H1 (cell line): ENCODE measurements at regions not wholly inside any gene's neighbourhood (a gene's known extent, or its start where the extent isn't known, plus 50 kb on each side); places are given as distances from the start of the nearest gene placed in this dataset.

Source experiments
- CTCF ChIA-PET: fragments of 300-600 bp; sonication (Branson Sonifier 250); formaldehyde crosslinking; loops from one replicate; lab custom pipeline; 2021; ENCODE audit not compliant: partially characterized antibody; lab: Charles Lee
- POLR2A ChIA-PET: fragments of 300-600 bp; sonication (Branson Sonifier 250); formaldehyde crosslinking; loops from one replicate; lab custom pipeline; 2021; ENCODE audit warnings: inconsistent platforms; ENCODE audit not compliant: partially characterized antibody; lab: Charles Lee
- DNase-seq, 2 experiments: peaks; one replicate each; pipeline versions ENCODE4 v3.0.0 to v3.0.0-alpha.2; 2010 to 2022; ENCODE audit warnings: low spot score in 2 of 2, low read depth in 1 of 2, mixed read lengths in 1 of 2
- FAIRE-seq: peaks from 2 replicates; lab custom pipeline; 2011; peaks lifted over from hg19 to GRCh38; lab: Jason Lieb, UNC
- H2AFZ ChIP-seq: 2 replicates; pipeline ENCODE4 v1.8.1; 2012; ENCODE audit warnings: low read length, inconsistent platforms
- H2AK5ac ChIP-seq: 2 replicates; pipeline ENCODE4 v1.6.1; 2013; ENCODE audit warnings: low read depth, low read length
- H2BK120ac ChIP-seq: replicated peaks from 2 replicates; pipeline ENCODE3; 2013; ENCODE audit warnings: low read depth, low read length, inconsistent platforms
- H2BK12ac ChIP-seq: 2 replicates; pipeline ENCODE4 v1.6.1; 2013; ENCODE audit warnings: low read depth, low read length
- H2BK15ac ChIP-seq: 2 replicates; pipeline ENCODE4 v1.6.1; 2013; ENCODE audit warnings: low read length
- H2BK20ac ChIP-seq: 2 replicates; pipeline ENCODE4 v1.6.1; 2013; ENCODE audit warnings: low read length
- H2BK5ac ChIP-seq: 2 replicates; pipeline ENCODE4 v1.6.1; 2013; ENCODE audit warnings: low read depth, low read length
- H3K14ac ChIP-seq: 2 replicates; pipeline ENCODE4 v1.6.1; 2013; ENCODE audit warnings: inconsistent platforms; ENCODE audit not compliant: insufficient read length
- H3K18ac ChIP-seq: 2 replicates; pipeline ENCODE4 v1.6.1; 2013; ENCODE audit warnings: low read length; ENCODE audit errors: extremely low read depth
- H3K23ac ChIP-seq: 2 replicates; pipeline ENCODE4 v1.6.1; 2013; ENCODE audit warnings: inconsistent platforms; ENCODE audit not compliant: insufficient read length
- H3K23me2 ChIP-seq: 2 replicates; pipeline ENCODE4 v1.6.1; 2013; ENCODE audit warnings: low read depth, low read length
- H3K27ac ChIP-seq: 2 replicates; pipeline ENCODE4 v1.6.1; 2011; ENCODE audit warnings: low read depth, low read length, inconsistent platforms
- H3K27me3 ChIP-seq, 4 experiments: replicated peaks in 1 of 4; 1 replicate in 1 of 4; 2 replicates in 3 of 4; pipeline versions ENCODE4 v1.6.1 to v1.8.1; 2011 to 2013; ENCODE audit warnings: low read length in 3 of 4, mild to moderate bottlenecking in 3 of 4, inconsistent platforms in 2 of 4, mixed read lengths in 2 of 4, moderate library complexity in 1 of 4; ENCODE audit not compliant: control insufficient read depth in 3 of 4, insufficient read depth in 3 of 4; ENCODE audit errors: extremely low read depth in 1 of 4
- H3K36me3 ChIP-seq, 4 experiments: 2 replicates each; pipeline versions ENCODE4 v1.6.1 to v1.8.1; 2011 to 2013; ENCODE audit warnings: mild to moderate bottlenecking in 4 of 4, low read length in 3 of 4, moderate library complexity in 2 of 4, control low read depth in 1 of 4, inconsistent platforms in 1 of 4; ENCODE audit not compliant: insufficient read depth in 4 of 4, control insufficient read depth in 2 of 4
- H3K4ac ChIP-seq: replicated peaks from 2 replicates; pipeline ENCODE3; 2013; ENCODE audit warnings: low read length, low read depth, mixed read lengths, inconsistent platforms; ENCODE audit not compliant: insufficient read length
- H3K4me1 ChIP-seq, 4 experiments: replicated peaks in 1 of 4; 1 replicate in 1 of 4; 2 replicates in 3 of 4; pipeline versions ENCODE4 v1.6.1 to v1.8.1; 2011 to 2013; ENCODE audit warnings: low read length in 3 of 4, inconsistent platforms in 2 of 4, mixed read lengths in 1 of 4; ENCODE audit not compliant: insufficient read depth in 4 of 4, control insufficient read depth in 3 of 4
- H3K4me2 ChIP-seq, 2 experiments: 2 replicates each; pipeline versions ENCODE4 v1.6.1 to v1.8.1; 2011 to 2013; ENCODE audit warnings: low read depth in 2 of 2, low read length in 2 of 2, control low read depth in 1 of 2, inconsistent platforms in 1 of 2, mild to moderate bottlenecking in 1 of 2; ENCODE audit not compliant: insufficient read depth in 1 of 2
- H3K4me3 ChIP-seq, 4 experiments: fragments of 200-600, 300-600 bp in 1 of 4; sonication (generic), shearing (Covaris generic), sonication (Bioruptor Twin) in 1 of 4; 2 replicates each; pipeline versions ENCODE4 v1.5.1 to v1.8.1; 2011 to 2016; ENCODE audit warnings: low read length in 4 of 4, low read depth in 3 of 4, control low read depth in 2 of 4, inconsistent platforms in 2 of 4, mild to moderate bottlenecking in 2 of 4, mixed read lengths in 1 of 4, moderate library complexity in 1 of 4; ENCODE audit not compliant: insufficient read depth in 2 of 4; ENCODE audit errors: extremely low read depth in 1 of 4
- H3K56ac ChIP-seq: replicated peaks from 2 replicates; pipeline ENCODE3; 2013; ENCODE audit warnings: low read depth, mild to moderate bottlenecking, mixed read lengths, low read length, inconsistent platforms; ENCODE audit not compliant: insufficient read length
- H3K79me1 ChIP-seq: 2 replicates; pipeline ENCODE4 v1.6.1; 2013; ENCODE audit warnings: low read depth, low read length, control low read depth
- H3K79me2 ChIP-seq, 2 experiments: 2 replicates each; pipeline versions ENCODE4 v1.6.1 to v1.8.1; 2012 to 2013; ENCODE audit warnings: low read length in 2 of 2, mild to moderate bottlenecking in 2 of 2, inconsistent platforms in 1 of 2; ENCODE audit not compliant: insufficient read depth in 2 of 2, control insufficient read depth in 1 of 2
- H3K9ac ChIP-seq, 4 experiments: replicated peaks in 1 of 4; 1 replicate in 1 of 4; 2 replicates in 3 of 4; pipeline versions ENCODE4 v1.6.1 to v1.8.1; 2011 to 2013; ENCODE audit warnings: low read depth in 3 of 4, low read length in 3 of 4, control low read depth in 2 of 4, mild to moderate bottlenecking in 2 of 4, moderate library complexity in 2 of 4, inconsistent platforms in 1 of 4; ENCODE audit errors: extremely low read depth in 1 of 4
- H3K9me3 ChIP-seq, 2 experiments: 2 replicates each; pipeline versions ENCODE4 v1.6.1 to v1.8.1; 2012 to 2013; ENCODE audit warnings: mild to moderate bottlenecking in 2 of 2, moderate library complexity in 2 of 2, control low read depth in 1 of 2, inconsistent platforms in 1 of 2, low read depth in 1 of 2, low read length in 1 of 2, mixed read lengths in 1 of 2; ENCODE audit not compliant: insufficient read depth in 2 of 2
- H4K20me1 ChIP-seq, 2 experiments: replicated peaks in 1 of 2; 2 replicates each; pipeline versions ENCODE3 to v1.8.1; 2011 to 2013; ENCODE audit warnings: inconsistent platforms in 2 of 2, low read length in 2 of 2, mild to moderate bottlenecking in 1 of 2; ENCODE audit not compliant: insufficient read depth in 2 of 2, control insufficient read depth in 1 of 2
- H4K5ac ChIP-seq: 2 replicates; pipeline ENCODE4 v1.6.1; 2013; ENCODE audit warnings: low read length, low read depth, mixed read lengths, inconsistent platforms; ENCODE audit not compliant: insufficient read length
- H4K8ac ChIP-seq: 2 replicates; pipeline ENCODE4 v1.8.0; 2013; ENCODE audit warnings: mild to moderate bottlenecking, moderate library complexity, low read length, inconsistent platforms; ENCODE audit not compliant: insufficient read depth; ENCODE audit errors: extremely low read depth
- H4K91ac ChIP-seq: replicated peaks from 2 replicates; pipeline ENCODE3; 2013; ENCODE audit warnings: low read length, mixed read lengths, inconsistent platforms; ENCODE audit not compliant: insufficient read length
- ATF2 ChIP-seq: IDR thresholded peaks from 2 replicates; pipeline ENCODE4 v1.6.1; 2012; ENCODE audit warnings: low read length, inconsistent platforms
- ATF3 ChIP-seq: IDR thresholded peaks from 2 replicates; pipeline ENCODE4 v1.6.1; 2011; ENCODE audit warnings: low read depth, mild to moderate bottlenecking, low read length; ENCODE audit not compliant: insufficient read depth
- CHD1 ChIP-seq: IDR thresholded peaks from 2 replicates; pipeline ENCODE4 v1.6.1; 2012; ENCODE audit warnings: low read depth, low read length, improper control_type of control experiment
- CHD2 ChIP-seq: IDR thresholded peaks from 2 replicates; pipeline ENCODE4 v1.6.1; 2012; ENCODE audit warnings: low read length, improper control_type of control experiment
- CREB1 ChIP-seq: IDR thresholded peaks from 2 replicates; pipeline ENCODE4 v1.6.1; 2012; ENCODE audit warnings: inconsistent platforms
- JUN ChIP-seq: IDR thresholded peaks from 2 replicates; pipeline ENCODE4 v1.6.1; 2011; ENCODE audit warnings: low read depth, mild to moderate bottlenecking, improper control_type of control experiment, low read length
- KDM4A ChIP-seq: IDR thresholded peaks from one replicate; pipeline ENCODE4 v1.7.1; 2012; ENCODE audit warnings: low read depth, mild to moderate bottlenecking, moderate library complexity, low read length, inconsistent platforms; ENCODE audit not compliant: severe bottlenecking
- MAFK ChIP-seq: IDR thresholded peaks from 2 replicates; pipeline ENCODE4 v1.6.1; 2012; ENCODE audit warnings: low read depth, mild to moderate bottlenecking, improper control_type of control experiment, low read length
- NRF1 ChIP-seq: IDR thresholded peaks from 2 replicates; pipeline ENCODE4 v1.6.1; 2011; ENCODE audit warnings: mild to moderate bottlenecking, low read depth, low read length, improper control_type of control experiment
- SP4 ChIP-seq: IDR thresholded peaks from 2 replicates; pipeline ENCODE4 v1.6.1; 2012; ENCODE audit warnings: low read length, inconsistent platforms
- WGBS, 2 experiments: shearing (Covaris generic) in 1 of 2; methylation state at CpG; one replicate each; pipeline versions ENCODE4 v1.1.6 to v1.1.7; 2013 to 2015; ENCODE audit warnings: low lambda C conversion rate in 2 of 2, mixed read lengths in 2 of 2, inconsistent platforms in 1 of 2, low coverage in 1 of 2, missing lambda C conversion rate in 1 of 2; ENCODE audit not compliant: insufficient replicate concordance in 2 of 2, insufficient coverage in 1 of 2, insufficient read length in 1 of 2; ENCODE audit errors: extremely low coverage in 1 of 2, missing lambda C conversion rate in 1 of 2; 5-methylcytosine and 5-hydroxymethylcytosine counted together

GRCh38 chr14:100662879-100663760, 63.6 kb upstream of the DLK1 start:
- H3K56ac ChIP-seq = no peak overlapping the region
- H2BK20ac ChIP-seq = no peak overlapping the region
- no peak overlapping the region for H2AFZ ChIP-seq
- H3K36me3 ChIP-seq = no peaks in the 10 kb centered on the region
- no peak overlapping the region for H3K9ac ChIP-seq
- H4K20me1 ChIP-seq = no peaks in the 10 kb centered on the region
- no peak overlapping the region for H3K4me3 ChIP-seq
- no peaks in the 10 kb centered on the region for H3K79me2 ChIP-seq
- no peaks in the 10 kb centered on the region for H3K79me1 ChIP-seq
- no peaks in the 10 kb centered on the region for H3K23me2 ChIP-seq
- H2BK15ac ChIP-seq = no peak overlapping the region
- FAIRE-seq = peak; percentile 89
- no peak overlapping the region for H2BK120ac ChIP-seq
- H3K4me2 ChIP-seq = no peak overlapping the region
- H4K5ac ChIP-seq = no peak overlapping the region
- no peak overlapping the region for H4K91ac ChIP-seq
- H3K9me3 ChIP-seq = no peaks in the 10 kb centered on the region
- no peak overlapping the region for H2BK5ac ChIP-seq
- H3K4me1 ChIP-seq = peaks cover 0 to 7% (median 4%) of the 10 kb centered on the region in 4 experiments; a peak in 5 of 7 replicates
- ChIA-PET CTCF (interaction anchor here (0.6 to 6.8 kb wide), 38 partner anchors 9 to 1022 kb away, joined by 3 to 60 read pairs (median 4); no protein-coding TSS in a partner anchor), POLR2A (interaction anchor here (1.0 kb wide), 1 partner anchor 10 kb away, joined by 3 read pairs; no protein-coding TSS in a partner anchor)
- no peak overlapping the region for H3K18ac ChIP-seq
- H3K27ac ChIP-seq = no peak overlapping the region
- no peaks in the 10 kb centered on the region for H3K27me3 ChIP-seq
- H2AK5ac ChIP-seq = no peak overlapping the region
- H3K4ac ChIP-seq = no peak overlapping the region
- H3K23ac ChIP-seq = no peak overlapping the region
- no peak overlapping the region for H2BK12ac ChIP-seq
- no peak overlapping the region for H3K14ac ChIP-seq
- no peak overlapping the region; the same call in 1 of the 2 replicates for H4K8ac ChIP-seq
- 58% methylated on average over 21 of the region's 21 CpGs; no CpG with 5 or more reads in 1 of the 2 experiments for WGBS, 2 experiments
- peak in 1 of 2 experiments; percentile 84 for DNase-seq
- TF ChIP-seq KDM4A (no peak), CREB1 (0 out of 2 replicates have a peak, but pooled peaks have one; percentile 8), ATF3 (no peak), CHD1 (no peak), SP4 (no peak), MAFK (no peak), JUN (no peak), ATF2 (no peak), CHD2 (no peak), NRF1 (no peak)
